ENCODE measurements at regions not wholly inside any gene's neighbourhood (a gene's known extent, or its start where the extent isn't known, plus 50 kb on each side); places are given as distances from the start of the nearest gene placed in this dataset.

- no peak for DNase-seq (ENCODE audit: low read depth)
- H3K4me3 ChIP-seq (ENCODE audit: low read length) = no peak overlapping the region
- no peak for TF ChIP-seq CTCF (conservative IDR thresholded peaks at IDR 0.05; ENCODE audit: low read length)
Observed at GRCh38 chr20:41996951-41997350, 378.8 kb upstream of the CHD6 start.

- DNase-seq (ENCODE audit: low read depth) = no peak
- H3K4me3 ChIP-seq (ENCODE audit: low read length) = no peak overlapping the region
- TF ChIP-seq CTCF (conservative IDR thresholded peaks at IDR 0.05; ENCODE audit: low read length) = no peak
Observed at GRCh38 chr20:41992481-41992880, 374.3 kb upstream of the CHD6 start.

GRCh38 chr20:41991412-41991811, 373.2 kb upstream of the CHD6 start:
- no peak for DNase-seq (ENCODE audit: low read depth)

GRCh38 chr20:41989935-41990635, 371.9 kb upstream of the CHD6 start:
- H3K4me3 ChIP-seq (ENCODE audit: low read length) = no peak overlapping the region
- DNase-seq (ENCODE audit: low read depth) = no peak
- no peak for TF ChIP-seq CTCF (conservative IDR thresholded peaks at IDR 0.05; ENCODE audit: low read length)

More at GRCh38 chr20:41991412-41991811, 373.2 kb upstream of the CHD6 start:
- no peak for TF ChIP-seq CTCF (conservative IDR thresholded peaks at IDR 0.05; ENCODE audit: low read length)
- H3K4me3 ChIP-seq (ENCODE audit: low read length) = no peak overlapping the region

- no peak for TF ChIP-seq CTCF (conservative IDR thresholded peaks at IDR 0.05; ENCODE audit: low read length)
- H3K4me3 ChIP-seq (ENCODE audit: low read length) = no peak overlapping the region
- no peak for DNase-seq (ENCODE audit: low read depth)
Observed at GRCh38 chr20:41989039-41989679, 371.0 kb upstream of the CHD6 start.

- no peak for DNase-seq (ENCODE audit: low read depth)
- no peak for TF ChIP-seq CTCF (conservative IDR thresholded peaks at IDR 0.05; ENCODE audit: low read length)
- no peak overlapping the region for H3K4me3 ChIP-seq (ENCODE audit: low read length)
Observed at GRCh38 chr20:41984031-41984430, 365.9 kb upstream of the CHD6 start.

GRCh38 chr20:41983159-41983558, 365.0 kb upstream of the CHD6 start:
- TF ChIP-seq CTCF (conservative IDR thresholded peaks at IDR 0.05; ENCODE audit: low read length) = no peak
- no peak overlapping the region for H3K4me3 ChIP-seq (ENCODE audit: low read length)
- DNase-seq (ENCODE audit: low read depth) = no peak
